ENCODE measurements at regions not wholly inside any gene's neighbourhood (a gene's known extent, or its start where the extent isn't known, plus 50 kb on each side); places are given as distances from the start of the nearest gene placed in this dataset.

GRCh38 chr9:91061506-91061905 lies 259.9 kb downstream of the SYK start:
- H3K9me3 Mint-ChIP-seq = peaks cover 1% of the 10 kb centered on the region
- H3K4me3 Mint-ChIP-seq = no peak overlapping the region
- DNase-seq (no peak), ATAC-seq (ENCODE audit: low read depth) (no peak)
- H3K27me3 Mint-ChIP-seq = peaks cover 7% of the 10 kb centered on the region
- no peak overlapping the region for H3K27ac Mint-ChIP-seq
- POLR2A ChIA-PET = no interaction called here
- H3K36me3 Mint-ChIP-seq = peaks cover 9% of the 10 kb centered on the region
- peaks cover 17% of the 10 kb centered on the region for H3K4me1 Mint-ChIP-seq

- peaks cover 1% of the 10 kb centered on the region for H3K9me3 Mint-ChIP-seq
- POLR2A ChIA-PET = no interaction called here
- peaks cover 10% of the 10 kb centered on the region for H3K27me3 Mint-ChIP-seq
- H3K36me3 Mint-ChIP-seq = peaks cover 8% of the 10 kb centered on the region
- H3K4me3 Mint-ChIP-seq = no peak overlapping the region
- peaks cover 16% of the 10 kb centered on the region for H3K4me1 Mint-ChIP-seq
- no peak overlapping the region for H3K27ac Mint-ChIP-seq
- no peak for DNase-seq
- no peak for ATAC-seq (ENCODE audit: low read depth)
Measured at GRCh38 chr9:91062281-91062680, 260.7 kb downstream of the SYK start.

- POLR2A ChIA-PET = no interaction called here
- no peak for ATAC-seq (ENCODE audit: low read depth)
- no peak overlapping the region for H3K4me3 Mint-ChIP-seq
- H3K9me3 Mint-ChIP-seq = peaks cover 3% of the 10 kb centered on the region
- peaks cover 6% of the 10 kb centered on the region for H3K36me3 Mint-ChIP-seq
- H3K27me3 Mint-ChIP-seq = peaks cover 13% of the 10 kb centered on the region
- peaks cover 13% of the 10 kb centered on the region for H3K4me1 Mint-ChIP-seq
- no peak for DNase-seq
- no peak overlapping the region for H3K27ac Mint-ChIP-seq
Measured at GRCh38 chr9:91063471-91063870, 261.9 kb downstream of the SYK start.

GRCh38 chr9:91065231-91066041 lies 263.8 kb downstream of the SYK start:
- peaks cover 13% of the 10 kb centered on the region for H3K27me3 Mint-ChIP-seq
- H3K27ac Mint-ChIP-seq = no peak overlapping the region
- H3K36me3 Mint-ChIP-seq = peaks cover 7% of the 10 kb centered on the region
- POLR2A ChIA-PET = no interaction called here
- H3K4me1 Mint-ChIP-seq = peaks cover 13% of the 10 kb centered on the region
- no peak overlapping the region for H3K4me3 Mint-ChIP-seq
- peaks cover 4% of the 10 kb centered on the region for H3K9me3 Mint-ChIP-seq
- ATAC-seq (ENCODE audit: low read depth) (no peak), DNase-seq (no peak)

GRCh38 chr9:91066042-91066415 lies 264.4 kb downstream of the SYK start:
- peaks cover 7% of the 10 kb centered on the region for H3K36me3 Mint-ChIP-seq
- H3K4me1 Mint-ChIP-seq = peaks cover 11% of the 10 kb centered on the region
- POLR2A ChIA-PET = no interaction called here
- ATAC-seq (ENCODE audit: low read depth) (no peak), DNase-seq (no peak)
- H3K4me3 Mint-ChIP-seq = no peak overlapping the region
- peaks cover 4% of the 10 kb centered on the region for H3K9me3 Mint-ChIP-seq
- H3K27ac Mint-ChIP-seq = no peak overlapping the region
- H3K27me3 Mint-ChIP-seq = peaks cover 9% of the 10 kb centered on the region

GRCh38 chr9:91066856-91067255 lies 265.2 kb downstream of the SYK start:
- peaks cover 11% of the 10 kb centered on the region for H3K4me1 Mint-ChIP-seq
- H3K27me3 Mint-ChIP-seq = peaks cover 9% of the 10 kb centered on the region
- peaks cover 3% of the 10 kb centered on the region for H3K9me3 Mint-ChIP-seq
- POLR2A ChIA-PET = no interaction called here
- peaks cover 5% of the 10 kb centered on the region for H3K36me3 Mint-ChIP-seq
- no peak overlapping the region for H3K4me3 Mint-ChIP-seq
- no peak overlapping the region for H3K27ac Mint-ChIP-seq
- DNase-seq = no peak
- no peak for ATAC-seq (ENCODE audit: low read depth)

- H3K9me3 Mint-ChIP-seq = peaks cover 3% of the 10 kb centered on the region
- no peak overlapping the region for H3K27ac Mint-ChIP-seq
- POLR2A ChIA-PET = no interaction called here
- H3K4me1 Mint-ChIP-seq = peaks cover 10% of the 10 kb centered on the region
- DNase-seq = no peak
- peaks cover 9% of the 10 kb centered on the region for H3K27me3 Mint-ChIP-seq
- no peak for ATAC-seq (ENCODE audit: low read depth)
- peaks cover 4% of the 10 kb centered on the region for H3K36me3 Mint-ChIP-seq
- no peak overlapping the region for H3K4me3 Mint-ChIP-seq
Measured at GRCh38 chr9:91067306-91067860, 265.8 kb downstream of the SYK start.

- Mint-ChIP-seq H3K9me3 (peaks cover 3% of the 10 kb centered on the region), H3K27me3 (peaks cover 10% of the 10 kb centered on the region), H3K4me1 (peaks cover 9% of the 10 kb centered on the region), H3K4me3 (peak overlapping the region; percentile 31), H3K27ac (peak overlapping the region; percentile 85), H3K36me3 (peaks cover 6% of the 10 kb centered on the region)
- ATAC-seq (ENCODE audit: low read depth) = peak; percentile 94
- POLR2A ChIA-PET = interaction anchor here (0.7 to 1.5 kb wide), 3 partner anchors 10 to 31 kb away, joined by 3 to 4 read pairs (median 3); no protein-coding TSS in a partner anchor
- no peak for DNase-seq
Measured at GRCh38 chr9:91071184-91071990, 269.8 kb downstream of the SYK start.

GRCh38 chr9:91073049-91073810 lies 271.6 kb downstream of the SYK start:
- H3K4me3 Mint-ChIP-seq = no peak overlapping the region
- H3K9me3 Mint-ChIP-seq = peaks cover 2% of the 10 kb centered on the region
- peaks cover 7% of the 10 kb centered on the region for H3K36me3 Mint-ChIP-seq
- POLR2A ChIA-PET = no interaction called here
- ATAC-seq (ENCODE audit: low read depth) (no peak), DNase-seq (no peak)
- H3K4me1 Mint-ChIP-seq = peaks cover 9% of the 10 kb centered on the region
- no peak overlapping the region for H3K27ac Mint-ChIP-seq
- peaks cover 2% of the 10 kb centered on the region for H3K27me3 Mint-ChIP-seq

GRCh38 chr9:91073811-91074771 lies 272.5 kb downstream of the SYK start:
- Mint-ChIP-seq H3K27ac (no peak overlapping the region), H3K9me3 (peaks cover 1% of the 10 kb centered on the region)
- POLR2A ChIA-PET = no interaction called here

GRCh38 chr9:91074866-91075265 lies 273.2 kb downstream of the SYK start:
- no peak overlapping the region for H3K4me3 Mint-ChIP-seq
- peaks cover 13% of the 10 kb centered on the region for H3K4me1 Mint-ChIP-seq
- POLR2A ChIA-PET = no interaction called here
- no peak for ATAC-seq (ENCODE audit: low read depth)
- H3K27me3 Mint-ChIP-seq = peaks cover 2% of the 10 kb centered on the region
- no peak for DNase-seq
- H3K9me3 Mint-ChIP-seq = no peaks in the 10 kb centered on the region
- H3K36me3 Mint-ChIP-seq = peaks cover 5% of the 10 kb centered on the region
- no peak overlapping the region for H3K27ac Mint-ChIP-seq

More at GRCh38 chr9:91073811-91074771, 272.5 kb downstream of the SYK start:
- no peak overlapping the region for H3K4me3 Mint-ChIP-seq
- no peak for DNase-seq
- no peak for ATAC-seq (ENCODE audit: low read depth)
- peaks cover 13% of the 10 kb centered on the region for H3K4me1 Mint-ChIP-seq
- peaks cover 6% of the 10 kb centered on the region for H3K36me3 Mint-ChIP-seq
- peaks cover 2% of the 10 kb centered on the region for H3K27me3 Mint-ChIP-seq

GRCh38 chr9:91075279-91075678 lies 273.7 kb downstream of the SYK start:
- no peak overlapping the region for H3K27ac Mint-ChIP-seq

More at GRCh38 chr9:91075279-91075678, 273.7 kb downstream of the SYK start:
- POLR2A ChIA-PET = no interaction called here
- H3K27me3 Mint-ChIP-seq = peaks cover 2% of the 10 kb centered on the region
- H3K36me3 Mint-ChIP-seq = peaks cover 5% of the 10 kb centered on the region
- no peak overlapping the region for H3K4me3 Mint-ChIP-seq
- ATAC-seq (ENCODE audit: low read depth) (no peak), DNase-seq (no peak)
- H3K4me1 Mint-ChIP-seq = peaks cover 14% of the 10 kb centered on the region
- H3K9me3 Mint-ChIP-seq = no peaks in the 10 kb centered on the region

Measured in activated naive CD8-positive, alpha-beta T cell treated with anti-CD3 and anti-CD28 coated beads, Interleukin-2, amount 10 ng/mL, durations not matched to agents 7 days and 5 days (primary cell).